A673 (cell line): ENCODE measurements at regions not wholly inside any gene's neighbourhood (a gene's known extent, or its start where the extent isn't known, plus 50 kb on each side); places are given as distances from the start of the nearest gene placed in this dataset.

Experiments used
- BruUV-seq: library from RNA; stranded (reverse); fragments of 400-500 nt; replicated peaks from 2 replicates; lab custom pipeline; 2021; lab: Mats Ljungman, UMichigan
- CTCF ChIA-PET: fragments of 300-600 bp; sonication (Branson Sonifier 250); formaldehyde crosslinking; loops from one replicate; lab custom pipeline; 2022; ENCODE audit warnings: antibody characterized with exemption; lab: Charles Lee
- POLR2A ChIA-PET: fragments of 300-600 bp; sonication (Branson Sonifier 250); formaldehyde crosslinking; loops from one replicate; lab custom pipeline; 2022; ENCODE audit warnings: antibody characterized with exemption; ENCODE audit not compliant: low non-redundant PET; lab: Charles Lee
- DNase-seq: peaks from one replicate; pipeline ENCODE4 v3.0.0-alpha.2; 2015; ENCODE audit warnings: low spot score
- H3K27ac ChIP-seq: fragments of 200-600 bp; sonication (generic); 2 replicates; pipeline ENCODE4 v1.5.1; 2016; ENCODE audit warnings: mixed run types, low read depth, mild to moderate bottlenecking, mixed read lengths, antibody characterized with exemption, low read length; ENCODE audit not compliant: poor library complexity, severe bottlenecking
- H3K27me3 ChIP-seq: fragments of 200-600 bp; sonication (generic); replicated peaks from 2 replicates; pipeline ENCODE4 v1.6.1; 2017; ENCODE audit warnings: mixed run types, low read depth, mild to moderate bottlenecking, mixed read lengths, antibody characterized with exemption, low read length; ENCODE audit not compliant: insufficient read depth, poor library complexity
- H3K36me3 ChIP-seq: fragments of 200-600 bp; sonication (generic); 2 replicates; pipeline ENCODE4 v1.6.1; 2016; ENCODE audit warnings: mixed run types, mild to moderate bottlenecking, mixed read lengths, antibody characterized with exemption, low read length; ENCODE audit not compliant: insufficient read depth, poor library complexity, severe bottlenecking
- H3K4me1 ChIP-seq: fragments of 200-600 bp; sonication (generic); 2 replicates; pipeline ENCODE4 v1.6.1; 2017; ENCODE audit warnings: mixed run types, mild to moderate bottlenecking, mixed read lengths, antibody characterized with exemption, low read length; ENCODE audit not compliant: insufficient read depth, poor library complexity, severe bottlenecking
- H3K4me3 ChIP-seq: fragments of 200-600 bp; sonication (generic); 2 replicates; pipeline ENCODE4 v1.5.1; 2016; ENCODE audit warnings: low read depth, mixed run types, mild to moderate bottlenecking, mixed read lengths, low read length; ENCODE audit not compliant: poor library complexity, severe bottlenecking
- H3K9me3 ChIP-seq: fragments of 200-600 bp; sonication (generic); 2 replicates; pipeline ENCODE4 v1.6.1; 2016; ENCODE audit warnings: mixed run types, low read depth, mild to moderate bottlenecking, mixed read lengths, antibody characterized with exemption, low read length; ENCODE audit not compliant: poor library complexity, severe bottlenecking
- CTCF ChIP-seq: fragments of 300-800, 200-600 bp; sonication (generic); conservative IDR thresholded peaks from 2 replicates; pipeline ENCODE4 v1.5.1; 2017; ENCODE audit warnings: low read depth, mild to moderate bottlenecking, antibody characterized with exemption, low read length, moderate library complexity, mixed read lengths
- EZH2 ChIP-seq: fragments of 200-600 bp; sonication (generic); IDR thresholded peaks from 2 replicates; pipeline ENCODE4 v1.6.1; 2017; ENCODE audit warnings: borderline replicate concordance, low read depth, mild to moderate bottlenecking, mixed read lengths, antibody characterized with exemption, low read length; ENCODE audit not compliant: poor library complexity, severe bottlenecking
- intact Hi-C: fragments of 100-400 bp; cut with micrococcal nuclease; formaldehyde crosslinking; loops from one replicate; pipeline ENCODE4 v1.10.0; 2022; ENCODE audit not compliant: unreplicated experiment

GRCh38 chr3:124266487-124266886 is 274.6 kb upstream of the ROPN1 start:
- no peaks in the 10 kb centered on the region for H3K9me3 ChIP-seq
- TF ChIP-seq EZH2 (no peak), CTCF (no peak)
- POLR2A ChIA-PET: no interaction called here
- intact Hi-C loops: no loop called here
- H3K36me3 ChIP-seq: no peaks in the 10 kb centered on the region
- no peak overlapping the region for H3K27ac ChIP-seq
- no TSS peak for BruUV-seq
- no peak overlapping the region for H3K4me3 ChIP-seq
- CTCF ChIA-PET: no interaction called here
- no peaks in the 10 kb centered on the region for H3K27me3 ChIP-seq
- DNase-seq: no peak
- no peaks in the 10 kb centered on the region for H3K4me1 ChIP-seq

GRCh38 chr3:124267406-124267805 is 275.5 kb upstream of the ROPN1 start:
- H3K4me3 ChIP-seq: no peak overlapping the region
- no peak for DNase-seq
- no peak overlapping the region for H3K27ac ChIP-seq
- no peaks in the 10 kb centered on the region for H3K27me3 ChIP-seq
- H3K9me3 ChIP-seq: no peaks in the 10 kb centered on the region
- TF ChIP-seq CTCF (no peak), EZH2 (no peak)
- H3K4me1 ChIP-seq: no peaks in the 10 kb centered on the region
- no peaks in the 10 kb centered on the region for H3K36me3 ChIP-seq
- POLR2A ChIA-PET: no interaction called here
- intact Hi-C loops: no loop called here
- CTCF ChIA-PET: no interaction called here
- BruUV-seq: no TSS peak

GRCh38 chr3:124268355-124268754 is 276.4 kb upstream of the ROPN1 start:
- TF ChIP-seq EZH2 (no peak), CTCF (no peak)
- no peaks in the 10 kb centered on the region for H3K27me3 ChIP-seq
- no peaks in the 10 kb centered on the region for H3K9me3 ChIP-seq
- no peaks in the 10 kb centered on the region for H3K36me3 ChIP-seq
- BruUV-seq: no TSS peak
- intact Hi-C loops: no loop called here
- CTCF ChIA-PET: no interaction called here
- POLR2A ChIA-PET: no interaction called here
- H3K4me3 ChIP-seq: no peak overlapping the region
- no peak for DNase-seq
- no peak overlapping the region for H3K27ac ChIP-seq
- H3K4me1 ChIP-seq: no peaks in the 10 kb centered on the region
